Caki2 (cell line): ENCODE measurements at regions not wholly inside any gene's neighbourhood (a gene's known extent, or its start where the extent isn't known, plus 50 kb on each side); places are given as distances from the start of the nearest gene placed in this dataset.
"Not testable (repeated sequence)": the region's sequence is repeated elsewhere in the genome, so short reads cannot be mapped to it uniquely, and the experiment has no call there.

ENCODE experiments used
- DNase-seq: peaks from one replicate; pipeline ENCODE4 v3.0.0-alpha.2; 2015; ENCODE audit warnings: low read depth
- in situ Hi-C: cut with HindIII; loops from 2 replicates; pipeline ENCODE4 v1.10.0; 2016; ENCODE audit warnings: low sequenced_read_pairs, low pct_unique_long_range_greater_than_20kb, mixed read lengths

GRCh38 chr10:117492504-117492903 is 50.0 kb upstream of the EMX2 start:
- DNase-seq = no peak
- in situ Hi-C loops = no loop called here

GRCh38 chr10:117488004-117488403 is 54.5 kb upstream of the EMX2 start:
- DNase-seq = no peak
- in situ Hi-C loops = no loop called here

GRCh38 chr10:117486606-117487005 is 55.9 kb upstream of the EMX2 start:
- in situ Hi-C loops = no loop called here

GRCh38 chr10:117483056-117483590 is 59.4 kb upstream of the EMX2 start:
- in situ Hi-C loops = no loop called here
- no peak for DNase-seq

More at GRCh38 chr10:117486606-117487005, 55.9 kb upstream of the EMX2 start:
- no peak for DNase-seq

GRCh38 chr10:117481011-117481410 is 61.5 kb upstream of the EMX2 start:
- in situ Hi-C loops, DNase-seq: not testable (repeated sequence)

GRCh38 chr10:117480097-117480496 is 62.4 kb upstream of the EMX2 start:
- in situ Hi-C loops = no loop called here
- DNase-seq = no peak

- peak; percentile 54 for DNase-seq
- in situ Hi-C loops = no loop called here
Measured at GRCh38 chr10:117477961-117478670, 64.4 kb upstream of the EMX2 start.

- in situ Hi-C loops = no loop called here
- no peak for DNase-seq
Measured at GRCh38 chr10:117477211-117477947, 65.2 kb upstream of the EMX2 start.

- in situ Hi-C loops = no loop called here
- no peak for DNase-seq
Measured at GRCh38 chr10:117476716-117477115, 65.8 kb upstream of the EMX2 start.

GRCh38 chr10:117476281-117476680 is 66.3 kb upstream of the EMX2 start:
- no peak for DNase-seq
- in situ Hi-C loops = no loop called here

GRCh38 chr10:117472872-117473271 is 69.7 kb upstream of the EMX2 start:
- in situ Hi-C loops = no loop called here
- DNase-seq = no peak

GRCh38 chr10:117471344-117471874 is 71.1 kb upstream of the EMX2 start:
- in situ Hi-C loops = no loop called here
- no peak for DNase-seq

- in situ Hi-C loops = no loop called here
- no peak for DNase-seq
Measured at GRCh38 chr10:117470733-117471132, 71.8 kb upstream of the EMX2 start.

GRCh38 chr10:117468665-117469064 is 73.9 kb upstream of the EMX2 start:
- no peak for DNase-seq
- in situ Hi-C loops = no loop called here

- no peak for DNase-seq
- in situ Hi-C loops = no loop called here
Measured at GRCh38 chr10:117464176-117464575, 78.4 kb upstream of the EMX2 start.

GRCh38 chr10:117463545-117463920 is 79.0 kb upstream of the EMX2 start:
- in situ Hi-C loops = no loop called here
- no peak for DNase-seq

GRCh38 chr10:117462816-117463544 is 79.6 kb upstream of the EMX2 start:
- no peak for DNase-seq
- in situ Hi-C loops = no loop called here

- in situ Hi-C loops = no loop called here
- DNase-seq = peak; percentile 16
Measured at GRCh38 chr10:117462424-117462792, 80.1 kb upstream of the EMX2 start.
